ENCODE measurements at regions not wholly inside any gene's neighbourhood (a gene's known extent, or its start where the extent isn't known, plus 50 kb on each side); places are given as distances from the start of the nearest gene placed in this dataset.

- TF ChIP-seq EZH2phosphoT487 (conservative IDR thresholded peaks at IDR 0.05; ENCODE audit: low read length) = no peak
- TF ChIP-seq, protein P1, sequence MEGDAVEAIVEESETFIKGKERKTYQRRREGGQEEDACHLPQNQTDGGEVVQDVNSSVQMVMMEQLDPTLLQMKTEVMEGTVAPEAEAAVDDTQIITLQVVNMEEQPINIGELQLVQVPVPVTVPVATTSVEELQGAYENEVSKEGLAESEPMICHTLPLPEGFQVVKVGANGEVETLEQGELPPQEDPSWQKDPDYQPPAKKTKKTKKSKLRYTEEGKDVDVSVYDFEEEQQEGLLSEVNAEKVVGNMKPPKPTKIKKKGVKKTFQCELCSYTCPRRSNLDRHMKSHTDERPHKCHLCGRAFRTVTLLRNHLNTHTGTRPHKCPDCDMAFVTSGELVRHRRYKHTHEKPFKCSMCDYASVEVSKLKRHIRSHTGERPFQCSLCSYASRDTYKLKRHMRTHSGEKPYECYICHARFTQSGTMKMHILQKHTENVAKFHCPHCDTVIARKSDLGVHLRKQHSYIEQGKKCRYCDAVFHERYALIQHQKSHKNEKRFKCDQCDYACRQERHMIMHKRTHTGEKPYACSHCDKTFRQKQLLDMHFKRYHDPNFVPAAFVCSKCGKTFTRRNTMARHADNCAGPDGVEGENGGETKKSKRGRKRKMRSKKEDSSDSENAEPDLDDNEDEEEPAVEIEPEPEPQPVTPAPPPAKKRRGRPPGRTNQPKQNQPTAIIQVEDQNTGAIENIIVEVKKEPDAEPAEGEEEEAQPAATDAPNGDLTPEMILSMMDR (IDR thresholded peaks at IDR 0.05; ENCODE audit: insufficient read depth, low read length, poor library complexity, severe bottlenecking) = no peak
These were observed 250.0 kb downstream of the DLL1 start for GRCh38 chr6:170040906-170041305.

All from SU-DHL-6 (cell line).